HEK293 (cell line): ENCODE measurements at regions not wholly inside any gene's neighbourhood (a gene's known extent, or its start where the extent isn't known, plus 50 kb on each side); places are given as distances from the start of the nearest gene placed in this dataset.

Source experiments
- CTCF ChIA-PET: fragments of 350-600 bp; formaldehyde crosslinking; extraction: SDS; loops from one replicate; lab custom pipeline; 2021; ENCODE audit warnings: antibody characterized with exemption; lab: Yijun Ruan, JAX
- POLR2A ChIA-PET: fragments of 300-600 bp; formaldehyde crosslinking; extraction: SDS; loops from one replicate; lab custom pipeline; 2020; ENCODE audit warnings: antibody characterized with exemption, inconsistent platforms; lab: Yijun Ruan, JAX
- H3K27ac ChIP-seq: fragments of 200-500 bp; sonication (Bioruptor generic); 2 replicates; pipeline ENCODE4 v1.5.1; 2014; ENCODE audit warnings: low read depth, low read length, control low read depth, inconsistent platforms; ENCODE audit errors: extremely low read depth
- H3K36me3 ChIP-seq, 2 experiments: fragments of 200-500 bp in 1 of 2; sonication (Bioruptor generic) in 1 of 2; 1 replicate in 1 of 2; 2 replicates in 1 of 2; pipeline ENCODE4 v1.5.1; 2014 to 2017; ENCODE audit warnings: inconsistent platforms in 2 of 2, low read length in 2 of 2; ENCODE audit not compliant: control insufficient read depth in 2 of 2, insufficient read depth in 1 of 2
- H3K4me1 ChIP-seq: fragments of 200-500 bp; sonication (Bioruptor generic); 2 replicates; pipeline ENCODE4 v1.5.1; 2014; ENCODE audit warnings: mild to moderate bottlenecking, low read length, inconsistent platforms; ENCODE audit not compliant: control insufficient read depth, insufficient read depth
- H3K4me3 ChIP-seq: 2 replicates; pipeline ENCODE4 v1.5.1; 2011; ENCODE audit warnings: low read depth, mild to moderate bottlenecking, control low read depth, low read length, moderate library complexity
- H3K9me3 ChIP-seq: fragments of 200-500 bp; sonication (Bioruptor generic); 2 replicates; pipeline ENCODE4 v1.5.1; 2014; ENCODE audit warnings: low read depth, low read length, inconsistent platforms; ENCODE audit not compliant: control insufficient read depth, insufficient read depth
- BCL11A ChIP-seq: fragments of 450-650 bp; formaldehyde crosslinking; IDR thresholded peaks from 2 replicates; pipeline ENCODE4 v1.5.1; 2016; ENCODE audit warnings: low read depth, missing biosample characterization, missing genetic modification characterization
- FEZF1 ChIP-seq: fragments of 450-650 bp; formaldehyde crosslinking; IDR thresholded peaks from 2 replicates; pipeline ENCODE4 v1.5.1; 2016; ENCODE audit warnings: missing biosample characterization, missing genetic modification characterization
- HOXA7 ChIP-seq: sonication (generic); formaldehyde crosslinking; IDR thresholded peaks from 2 replicates; pipeline ENCODE4 v1.8.1; 2022; ENCODE audit warnings: missing genetic modification reagents, borderline replicate concordance
- KLF7 ChIP-seq: fragments of 450-650 bp; formaldehyde crosslinking; IDR thresholded peaks from 2 replicates; pipeline ENCODE4 v1.5.1; 2016; ENCODE audit warnings: missing biosample characterization, missing genetic modification characterization, borderline replicate concordance
- MYNN ChIP-seq: fragments of 450-650 bp; formaldehyde crosslinking; IDR thresholded peaks from 2 replicates; pipeline ENCODE4 v1.5.1; 2016; ENCODE audit warnings: missing biosample characterization, missing genetic modification characterization, borderline replicate concordance
- ZFP3 ChIP-seq: fragments of 450-650 bp; formaldehyde crosslinking; IDR thresholded peaks from 2 replicates; pipeline ENCODE4 v1.5.1; 2016; ENCODE audit warnings: low read depth, missing biosample characterization, missing genetic modification characterization
- ZNF146 ChIP-seq: fragments of 450-650 bp; formaldehyde crosslinking; IDR thresholded peaks from 2 replicates; pipeline ENCODE4 v1.5.1; 2016; ENCODE audit warnings: missing biosample characterization, missing genetic modification characterization
- ZNF23 ChIP-seq: fragments of 450-650 bp; formaldehyde crosslinking; IDR thresholded peaks from 2 replicates; pipeline ENCODE4 v1.5.1; 2016; ENCODE audit warnings: missing biosample characterization, missing genetic modification characterization, borderline replicate concordance
- ZNF239 ChIP-seq: fragments of 450-650 bp; formaldehyde crosslinking; IDR thresholded peaks from 2 replicates; pipeline ENCODE4 v1.5.1; 2016; ENCODE audit warnings: missing biosample characterization, missing genetic modification characterization
- ZNF248 ChIP-seq: fragments of 450-650 bp; formaldehyde crosslinking; IDR thresholded peaks from 2 replicates; pipeline ENCODE4 v1.5.1; 2017; ENCODE audit warnings: missing biosample characterization, missing genetic modification characterization
- ZNF350 ChIP-seq: fragments of 450-650 bp; formaldehyde crosslinking; IDR thresholded peaks from 2 replicates; pipeline ENCODE4 v1.5.0; 2017; ENCODE audit warnings: missing biosample characterization, mild to moderate bottlenecking, missing genetic modification characterization
- ZNF560 ChIP-seq: fragments of 450-650 bp; formaldehyde crosslinking; IDR thresholded peaks from 2 replicates; pipeline ENCODE4 v1.5.1; 2017; ENCODE audit warnings: missing biosample characterization, missing genetic modification characterization, borderline replicate concordance
- ZNF654 ChIP-seq: fragments of 450-650 bp; formaldehyde crosslinking; IDR thresholded peaks from 2 replicates; pipeline ENCODE4 v1.5.1; 2016; ENCODE audit warnings: low read depth, missing biosample characterization, missing genetic modification characterization
- ZNF660 ChIP-seq: fragments of 450-650 bp; IDR thresholded peaks from 2 replicates; pipeline ENCODE4 v1.5.1; 2018; ENCODE audit warnings: missing biosample characterization, mild to moderate bottlenecking, missing genetic modification characterization
- ZNF677 ChIP-seq: fragments of 450-650 bp; IDR thresholded peaks from 2 replicates; pipeline ENCODE4 v1.5.0; 2018; ENCODE audit warnings: missing biosample characterization, mild to moderate bottlenecking, missing genetic modification characterization, moderate library complexity
- ZNF776 ChIP-seq: fragments of 450-650 bp; formaldehyde crosslinking; IDR thresholded peaks from 2 replicates; pipeline ENCODE4 v1.5.0; 2017; ENCODE audit warnings: missing biosample characterization, missing genetic modification characterization, borderline replicate concordance
- ZNF791 ChIP-seq: fragments of 450-650 bp; formaldehyde crosslinking; IDR thresholded peaks from 2 replicates; pipeline ENCODE4 v1.5.1; 2016; ENCODE audit warnings: missing biosample characterization, missing genetic modification characterization
- ZSCAN16 ChIP-seq: fragments of 450-650 bp; formaldehyde crosslinking; IDR thresholded peaks from 2 replicates; pipeline ENCODE4 v1.5.1; 2016; ENCODE audit warnings: missing biosample characterization, missing genetic modification characterization
- ZSCAN23 ChIP-seq: fragments of 450-650 bp; formaldehyde crosslinking; IDR thresholded peaks from 2 replicates; pipeline ENCODE4 v1.5.1; 2016; ENCODE audit warnings: missing biosample characterization, missing genetic modification characterization
- TF ChIP-seq, protein P1 (sequence below): fragments of 450-650 bp; formaldehyde crosslinking; IDR thresholded peaks from 2 replicates; pipeline ENCODE4 v1.5.1; 2016; ENCODE audit warnings: missing biosample characterization, missing genetic modification characterization
- TF ChIP-seq, protein P2 (sequence below): fragments of 450-650 bp; formaldehyde crosslinking; conservative IDR thresholded peaks from 2 replicates; pipeline ENCODE4 v1.5.1; 2016; ENCODE audit warnings: low read depth, missing biosample characterization, missing genetic modification characterization
- TF ChIP-seq, protein P3 (sequence below): sonication (generic); formaldehyde crosslinking; IDR thresholded peaks from 2 replicates; pipeline ENCODE4 v1.8.1; 2022; ENCODE audit warnings: mild to moderate bottlenecking, moderate library complexity, missing genetic modification reagents
- TF ChIP-seq, protein P4 (sequence below): fragments of 450-650 bp; formaldehyde crosslinking; IDR thresholded peaks from 2 replicates; pipeline ENCODE4 v1.5.1; 2016; ENCODE audit warnings: missing biosample characterization, missing genetic modification characterization
- TF ChIP-seq, protein P5 (sequence below): fragments of 450-650 bp; formaldehyde crosslinking; IDR thresholded peaks from 2 replicates; pipeline ENCODE4; 2016; ENCODE audit warnings: missing biosample characterization, missing genetic modification characterization

DNA sequence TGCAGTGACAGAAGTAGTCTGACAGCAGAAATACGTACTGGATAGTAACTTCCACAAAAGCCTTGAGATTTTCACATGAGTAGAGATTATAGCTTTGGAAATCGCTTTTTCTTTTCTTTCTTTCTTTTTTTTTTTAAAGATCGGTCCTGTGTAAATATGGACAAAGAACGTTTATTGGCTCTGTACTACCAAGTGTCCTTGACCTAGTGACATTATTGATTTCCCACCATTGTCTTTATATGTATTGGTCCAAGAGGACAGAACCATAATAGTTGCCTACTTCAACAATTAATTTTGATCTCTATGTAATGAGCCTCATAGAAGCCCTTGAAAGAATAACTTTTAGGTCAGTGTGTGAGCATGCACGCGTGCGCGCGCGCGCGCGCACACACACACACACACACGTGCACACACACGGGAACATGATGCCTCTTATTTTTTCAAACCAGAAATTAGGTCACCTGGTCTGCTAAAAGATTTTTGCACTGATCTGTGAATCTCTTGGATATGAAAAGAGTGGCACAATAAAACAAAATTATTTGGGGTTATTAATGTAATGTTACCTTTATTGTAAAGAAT, 516.8 kb downstream of the PSAT1 start:
- no peaks in the 10 kb centered on the region for H3K9me3 ChIP-seq
- ChIA-PET CTCF (interaction anchor here (0.6 to 0.9 kb wide), 3 partner anchors 42 to 824 kb away, joined by 3 to 10 read pairs (median 3); no protein-coding TSS in a partner anchor), POLR2A (no interaction called here)
- H3K4me3 ChIP-seq, result no peak overlapping the region
- no peak for TF ChIP-seq ZNF146 (tag by site-specific recombination)
- TF ChIP-seq, protein P1, sequence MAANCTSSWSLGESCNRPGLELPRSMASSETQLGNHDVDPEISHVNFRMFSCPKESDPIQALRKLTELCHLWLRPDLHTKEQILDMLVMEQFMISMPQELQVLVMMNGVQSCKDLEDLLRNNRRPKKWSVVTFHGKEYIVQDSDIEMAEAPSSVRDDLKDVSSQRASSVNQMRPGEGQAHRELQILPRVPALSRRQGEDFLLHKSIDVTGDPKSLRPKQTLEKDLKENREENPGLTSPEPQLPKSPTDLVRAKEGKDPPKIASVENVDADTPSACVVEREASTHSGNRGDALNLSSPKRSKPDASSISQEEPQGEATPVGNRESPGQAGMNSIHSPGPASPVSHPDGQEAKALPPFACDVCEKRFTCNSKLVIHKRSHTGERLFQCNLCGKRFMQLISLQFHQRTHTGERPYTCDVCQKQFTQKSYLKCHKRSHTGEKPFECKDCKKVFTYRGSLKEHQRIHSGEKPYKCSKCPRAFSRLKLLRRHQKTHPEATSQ (tag by site-specific recombination), result no peak
- no peak for TF ChIP-seq ZNF248
- TF ChIP-seq ZSCAN23 (tag by site-specific recombination), result no peak
- no peak for TF ChIP-seq ZNF23 (tag by site-specific recombination)
- TF ChIP-seq ZNF560 (tag by site-specific recombination), result no peak
- TF ChIP-seq HOXA7 (CRISPR knock-in tag), result no peak
- no peak for TF ChIP-seq ZNF677
- no peak for TF ChIP-seq ZNF239 (tag by site-specific recombination)
- TF ChIP-seq ZNF776 (tag by site-specific recombination), result no peak
- no peak for TF ChIP-seq ZNF350 (tag by site-specific recombination)
- no peak for TF ChIP-seq ZFP3 (tag by site-specific recombination)
- no peak for TF ChIP-seq BCL11A (tag by site-specific recombination)
- no peaks in the 10 kb centered on the region for H3K4me1 ChIP-seq
- no peaks in the 10 kb centered on the region for H3K36me3 ChIP-seq
- no peak overlapping the region for H3K27ac ChIP-seq

DNA sequence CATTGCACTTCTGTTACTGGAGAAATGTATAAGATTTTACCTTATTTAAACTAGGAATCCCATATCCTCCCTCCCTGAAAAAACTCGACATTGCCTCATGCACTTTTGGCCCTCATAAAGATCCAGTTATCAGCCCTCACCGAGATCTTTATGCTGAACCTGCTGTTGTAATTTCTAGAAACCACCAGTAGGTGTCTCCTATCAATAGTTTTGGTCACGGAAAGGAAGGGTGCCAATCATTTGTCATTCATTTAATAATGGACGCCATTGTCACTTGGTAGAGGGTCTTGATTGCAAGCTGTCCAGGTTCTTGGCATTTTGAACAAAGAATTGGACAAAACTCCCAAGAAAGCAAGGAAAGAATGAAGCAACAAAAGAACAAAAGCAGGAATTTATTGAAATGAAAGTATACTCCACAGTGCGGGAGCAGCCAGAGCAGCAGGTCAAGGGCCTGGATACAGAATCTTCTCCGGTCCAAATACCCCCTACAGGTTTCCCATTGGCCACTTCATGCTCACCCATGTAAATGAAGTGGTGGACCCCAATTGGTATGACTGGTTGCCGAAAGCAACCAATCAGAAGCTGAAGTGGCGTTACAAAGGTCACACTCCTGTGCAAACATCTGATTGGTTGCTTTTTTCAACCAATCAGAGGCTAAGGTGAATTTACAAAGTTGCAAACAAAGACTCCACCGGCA, 524.3 kb downstream of the PSAT1 start:
- H3K4me1 ChIP-seq, result no peaks in the 10 kb centered on the region
- H3K4me3 ChIP-seq, result no peak overlapping the region
- CTCF ChIA-PET, result interaction anchor here (0.6 to 2.2 kb wide), 13 partner anchors 9 to 1095 kb away, joined by 3 to 10 read pairs (median 3); no protein-coding TSS in a partner anchor
- no peaks in the 10 kb centered on the region for H3K36me3 ChIP-seq
- POLR2A ChIA-PET, result no interaction called here
- H3K27ac ChIP-seq, result no peak overlapping the region
- no peaks in the 10 kb centered on the region for H3K9me3 ChIP-seq
- TF ChIP-seq MYNN (tag by site-specific recombination), result no peak
- 0 out of 2 replicates have a peak, but pooled peaks have one; percentile 34 for TF ChIP-seq ZNF660
- no peak for TF ChIP-seq ZNF677
- no peak for TF ChIP-seq KLF7
- TF ChIP-seq, protein P2, sequence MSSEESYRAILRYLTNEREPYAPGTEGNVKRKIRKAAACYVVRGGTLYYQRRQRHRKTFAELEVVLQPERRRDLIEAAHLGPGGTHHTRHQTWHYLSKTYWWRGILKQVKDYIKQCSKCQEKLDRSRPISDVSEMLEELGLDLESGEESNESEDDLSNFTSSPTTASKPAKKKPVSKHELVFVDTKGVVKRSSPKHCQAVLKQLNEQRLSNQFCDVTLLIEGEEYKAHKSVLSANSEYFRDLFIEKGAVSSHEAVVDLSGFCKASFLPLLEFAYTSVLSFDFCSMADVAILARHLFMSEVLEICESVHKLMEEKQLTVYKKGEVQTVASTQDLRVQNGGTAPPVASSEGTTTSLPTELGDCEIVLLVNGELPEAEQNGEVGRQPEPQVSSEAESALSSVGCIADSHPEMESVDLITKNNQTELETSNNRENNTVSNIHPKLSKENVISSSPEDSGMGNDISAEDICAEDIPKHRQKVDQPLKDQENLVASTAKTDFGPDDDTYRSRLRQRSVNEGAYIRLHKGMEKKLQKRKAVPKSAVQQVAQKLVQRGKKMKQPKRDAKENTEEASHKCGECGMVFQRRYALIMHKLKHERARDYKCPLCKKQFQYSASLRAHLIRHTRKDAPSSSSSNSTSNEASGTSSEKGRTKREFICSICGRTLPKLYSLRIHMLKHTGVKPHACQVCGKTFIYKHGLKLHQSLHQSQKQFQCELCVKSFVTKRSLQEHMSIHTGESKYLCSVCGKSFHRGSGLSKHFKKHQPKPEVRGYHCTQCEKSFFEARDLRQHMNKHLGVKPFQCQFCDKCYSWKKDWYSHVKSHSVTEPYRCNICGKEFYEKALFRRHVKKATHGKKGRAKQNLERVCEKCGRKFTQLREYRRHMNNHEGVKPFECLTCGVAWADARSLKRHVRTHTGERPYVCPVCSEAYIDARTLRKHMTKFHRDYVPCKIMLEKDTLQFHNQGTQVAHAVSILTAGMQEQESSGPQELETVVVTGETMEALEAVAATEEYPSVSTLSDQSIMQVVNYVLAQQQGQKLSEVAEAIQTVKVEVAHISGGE, result no peak
- TF ChIP-seq, protein P3, sequence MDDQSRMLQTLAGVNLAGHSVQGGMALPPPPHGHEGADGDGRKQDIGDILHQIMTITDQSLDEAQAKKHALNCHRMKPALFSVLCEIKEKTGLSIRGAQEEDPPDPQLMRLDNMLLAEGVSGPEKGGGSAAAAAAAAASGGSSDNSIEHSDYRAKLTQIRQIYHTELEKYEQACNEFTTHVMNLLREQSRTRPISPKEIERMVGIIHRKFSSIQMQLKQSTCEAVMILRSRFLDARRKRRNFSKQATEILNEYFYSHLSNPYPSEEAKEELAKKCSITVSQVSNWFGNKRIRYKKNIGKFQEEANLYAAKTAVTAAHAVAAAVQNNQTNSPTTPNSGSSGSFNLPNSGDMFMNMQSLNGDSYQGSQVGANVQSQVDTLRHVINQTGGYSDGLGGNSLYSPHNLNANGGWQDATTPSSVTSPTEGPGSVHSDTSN, result no peak
- TF ChIP-seq, protein P4, sequence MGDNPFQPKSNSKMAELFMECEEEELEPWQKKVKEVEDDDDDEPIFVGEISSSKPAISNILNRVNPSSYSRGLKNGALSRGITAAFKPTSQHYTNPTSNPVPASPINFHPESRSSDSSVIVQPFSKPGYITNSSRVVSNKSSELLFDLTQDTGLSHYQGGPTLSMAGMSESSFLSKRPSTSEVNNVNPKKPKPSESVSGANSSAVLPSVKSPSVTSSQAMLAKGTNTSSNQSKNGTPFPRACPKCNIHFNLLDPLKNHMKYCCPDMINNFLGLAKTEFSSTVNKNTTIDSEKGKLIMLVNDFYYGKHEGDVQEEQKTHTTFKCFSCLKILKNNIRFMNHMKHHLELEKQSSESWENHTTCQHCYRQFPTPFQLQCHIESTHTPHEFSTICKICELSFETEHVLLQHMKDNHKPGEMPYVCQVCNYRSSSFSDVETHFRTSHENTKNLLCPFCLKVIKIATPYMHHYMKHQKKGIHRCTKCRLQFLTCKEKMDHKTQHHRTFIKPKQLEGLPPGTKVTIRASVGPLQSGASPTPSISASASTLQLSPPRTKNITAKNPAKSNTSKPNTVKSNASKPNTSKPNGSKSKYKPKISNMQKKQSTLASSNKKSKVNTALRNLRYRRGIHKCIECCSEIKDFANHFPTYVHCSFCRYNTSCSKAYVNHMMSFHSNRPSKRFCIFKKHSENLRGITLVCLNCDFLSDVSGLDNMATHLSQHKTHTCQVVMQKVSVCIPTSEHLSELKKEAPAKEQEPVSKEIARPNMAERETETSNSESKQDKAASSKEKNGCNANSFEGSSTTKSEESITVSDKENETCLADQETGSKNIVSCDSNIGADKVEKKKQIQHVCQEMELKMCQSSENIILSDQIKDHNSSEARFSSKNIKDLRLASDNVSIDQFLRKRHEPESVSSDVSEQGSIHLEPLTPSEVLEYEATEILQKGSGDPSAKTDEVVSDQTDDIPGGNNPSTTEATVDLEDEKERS (tag by site-specific recombination), result no peak
- TF ChIP-seq ZSCAN16 (tag by site-specific recombination), result no peak
- TF ChIP-seq FEZF1 (tag by site-specific recombination), result no peak
- TF ChIP-seq ZNF791 (tag by site-specific recombination), result no peak
- TF ChIP-seq, protein P5, sequence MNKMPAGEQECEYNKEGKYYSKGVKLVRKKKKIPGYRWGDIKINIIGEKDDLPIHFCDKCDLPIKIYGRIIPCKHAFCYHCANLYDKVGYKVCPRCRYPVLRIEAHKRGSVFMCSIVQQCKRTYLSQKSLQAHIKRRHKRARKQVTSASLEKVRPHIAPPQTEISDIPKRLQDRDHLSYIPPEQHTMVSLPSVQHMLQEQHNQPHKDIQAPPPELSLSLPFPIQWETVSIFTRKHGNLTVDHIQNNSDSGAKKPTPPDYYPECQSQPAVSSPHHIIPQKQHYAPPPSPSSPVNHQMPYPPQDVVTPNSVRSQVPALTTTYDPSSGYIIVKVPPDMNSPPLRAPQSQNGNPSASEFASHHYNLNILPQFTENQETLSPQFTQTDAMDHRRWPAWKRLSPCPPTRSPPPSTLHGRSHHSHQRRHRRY (tag by site-specific recombination), result no peak
- TF ChIP-seq ZNF654 (tag by site-specific recombination), result peak; percentile 48
